Dendritic cell treated with granulocyte-macrophage colony-stimulating factor and Interleukin-4, amounts not matched to agents 40 ng/mL and 50 ng/mL, for 4 days (primary cell): ENCODE measurements at regions not wholly inside any gene's neighbourhood (a gene's known extent, or its start where the extent isn't known, plus 50 kb on each side); places are given as distances from the start of the nearest gene placed in this dataset.

ENCODE experiments used
- H3K27ac Mint-ChIP-seq: one replicate; pipeline ENCODE4 v1.8.0; 2022; ENCODE audit warnings: mild to moderate bottlenecking, mixed read lengths
- H3K27me3 Mint-ChIP-seq: one replicate; pipeline ENCODE4 v1.8.0; 2022; ENCODE audit warnings: mild to moderate bottlenecking, mixed read lengths
- H3K36me3 Mint-ChIP-seq: one replicate; pipeline ENCODE4 v1.8.0; 2022; ENCODE audit warnings: low read depth, mixed read lengths
- H3K4me1 Mint-ChIP-seq: one replicate; pipeline ENCODE4 v1.8.0; 2022; ENCODE audit warnings: low read depth, mixed read lengths
- H3K4me3 Mint-ChIP-seq: one replicate; pipeline ENCODE4 v1.8.0; 2022; ENCODE audit warnings: mild to moderate bottlenecking, moderate library complexity, mixed read lengths
- H3K9me3 Mint-ChIP-seq: one replicate; pipeline ENCODE4 v1.8.0; 2022; ENCODE audit warnings: mixed read lengths
- intact Hi-C: fragments of 100-400 bp; cut with micrococcal nuclease; formaldehyde crosslinking; loops from one replicate; pipeline ENCODE4 v1.15.0; 2022

DNA sequence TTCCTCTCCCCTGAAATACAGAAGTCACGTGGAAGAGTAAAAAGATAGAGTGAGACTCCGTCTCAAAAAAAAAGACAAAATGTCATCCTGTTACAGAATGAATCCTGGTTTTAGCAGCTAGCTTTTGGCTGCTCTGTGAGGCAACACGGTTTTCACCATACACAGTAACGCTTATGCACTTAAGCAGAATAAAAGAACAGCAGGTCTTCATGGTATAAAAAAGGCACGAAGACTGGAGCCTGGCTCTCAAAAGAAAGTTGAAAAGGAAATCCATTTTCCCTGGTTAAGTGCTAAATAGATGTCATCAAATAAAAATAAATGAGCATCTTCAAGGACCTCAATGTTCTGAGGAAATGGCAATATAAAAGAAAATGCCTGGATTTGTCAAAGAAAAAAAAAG lies 444.1 kb downstream of the IPO8 start:
- Mint-ChIP-seq H3K27me3 (no peaks in the 10 kb centered on the region), H3K4me1 (no peaks in the 10 kb centered on the region), H3K36me3 (no peaks in the 10 kb centered on the region), H3K27ac (no peak overlapping the region), H3K9me3 (peaks cover 9% of the 10 kb centered on the region), H3K4me3 (no peak overlapping the region)
- intact Hi-C loops, result no loop called here

DNA sequence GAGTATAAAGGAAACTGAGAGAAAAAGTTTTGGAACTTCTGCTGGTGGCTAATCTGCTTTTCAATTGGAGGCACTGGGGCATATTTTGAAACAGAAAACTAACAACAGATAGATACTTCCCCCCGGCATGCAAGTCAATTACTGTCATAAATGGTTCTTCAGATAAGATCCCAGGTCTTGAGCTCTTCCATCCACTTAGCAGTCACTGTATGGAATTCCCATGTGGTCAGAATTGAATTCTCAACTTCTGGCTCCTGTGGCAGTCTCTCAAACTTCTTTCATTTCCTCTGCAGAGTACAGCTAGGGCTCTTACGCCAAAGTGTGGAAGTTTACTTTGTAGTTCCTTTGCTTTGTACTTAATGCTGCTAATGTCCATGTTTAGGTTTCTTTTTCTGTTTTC lies 452.2 kb downstream of the IPO8 start:
- H3K9me3 Mint-ChIP-seq, result peaks cover 9% of the 10 kb centered on the region
- intact Hi-C loops, result no loop called here
- no peaks in the 10 kb centered on the region for H3K4me1 Mint-ChIP-seq
- H3K4me3 Mint-ChIP-seq, result no peak overlapping the region
- no peaks in the 10 kb centered on the region for H3K36me3 Mint-ChIP-seq
- no peak overlapping the region for H3K27ac Mint-ChIP-seq
- H3K27me3 Mint-ChIP-seq, result no peaks in the 10 kb centered on the region

DNA sequence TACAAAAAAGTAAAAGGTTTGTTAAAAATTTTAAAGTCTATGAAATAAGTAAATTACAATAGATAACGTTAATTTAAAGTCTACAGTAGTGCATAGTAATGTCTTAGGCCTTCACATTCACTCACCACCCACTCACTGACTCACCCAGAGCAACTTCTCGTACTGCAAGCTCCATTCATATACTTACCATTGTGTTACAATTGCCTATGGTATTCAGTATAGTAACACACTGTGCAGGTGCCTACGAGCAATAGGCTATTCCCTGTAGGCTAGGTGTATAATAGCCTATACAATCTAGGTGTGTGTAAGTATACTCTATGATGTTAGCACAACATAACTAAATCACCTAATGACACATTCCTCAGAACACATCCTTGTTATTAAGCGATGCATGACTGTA lies 435.3 kb upstream of the TMTC1 start:
- Mint-ChIP-seq H3K27me3 (no peaks in the 10 kb centered on the region), H3K9me3 (no peaks in the 10 kb centered on the region), H3K27ac (no peak overlapping the region), H3K4me1 (no peaks in the 10 kb centered on the region), H3K36me3 (no peaks in the 10 kb centered on the region), H3K4me3 (no peak overlapping the region)
- intact Hi-C loops, result no loop called here

DNA sequence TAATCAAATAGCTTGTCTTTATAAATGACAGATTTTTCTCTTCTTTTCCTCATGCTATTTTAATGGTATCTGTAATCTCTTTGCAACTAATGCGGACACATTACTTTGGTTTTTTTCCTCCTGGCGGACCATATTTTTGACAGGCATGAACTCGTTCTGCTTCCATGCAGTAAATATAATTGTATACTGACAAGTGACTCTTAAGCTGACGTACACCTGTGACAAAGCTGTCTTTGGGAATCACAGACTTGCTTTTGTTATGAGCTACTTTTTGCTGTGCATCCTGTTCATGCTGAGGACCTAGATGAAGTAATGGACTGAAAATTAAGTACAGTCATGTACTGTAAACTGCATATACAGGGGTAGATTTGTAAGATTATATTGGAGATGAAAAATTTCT lies 434.3 kb upstream of the TMTC1 start:
- Mint-ChIP-seq H3K27ac (no peak overlapping the region), H3K9me3 (no peaks in the 10 kb centered on the region), H3K36me3 (no peaks in the 10 kb centered on the region), H3K27me3 (no peaks in the 10 kb centered on the region), H3K4me3 (no peak overlapping the region), H3K4me1 (no peaks in the 10 kb centered on the region)
- intact Hi-C loops, result no loop called here

DNA sequence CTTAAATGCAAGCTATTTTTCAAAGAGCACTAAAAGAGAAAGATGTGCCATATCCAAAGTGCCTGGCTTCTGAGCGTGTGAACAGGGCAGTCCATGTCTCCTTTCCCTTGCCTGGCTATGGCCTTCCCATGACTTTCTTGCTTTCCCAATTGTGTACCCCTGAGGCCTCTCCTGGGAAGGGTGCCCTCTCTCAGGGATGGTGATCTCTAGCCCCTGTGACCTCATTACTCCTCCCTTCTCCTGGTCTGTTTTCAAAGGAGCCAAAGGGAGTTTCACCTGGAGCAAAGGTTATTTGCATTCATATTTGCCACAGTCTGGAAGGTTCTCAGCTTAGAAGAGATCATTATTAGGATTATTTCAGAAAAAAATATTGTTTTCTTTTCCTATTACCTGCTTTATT lies 429.4 kb upstream of the TMTC1 start:
- Mint-ChIP-seq H3K4me3 (no peak overlapping the region), H3K9me3 (no peaks in the 10 kb centered on the region), H3K36me3 (no peaks in the 10 kb centered on the region), H3K4me1 (no peaks in the 10 kb centered on the region), H3K27ac (no peak overlapping the region), H3K27me3 (no peaks in the 10 kb centered on the region)
- intact Hi-C loops, result no loop called here

DNA sequence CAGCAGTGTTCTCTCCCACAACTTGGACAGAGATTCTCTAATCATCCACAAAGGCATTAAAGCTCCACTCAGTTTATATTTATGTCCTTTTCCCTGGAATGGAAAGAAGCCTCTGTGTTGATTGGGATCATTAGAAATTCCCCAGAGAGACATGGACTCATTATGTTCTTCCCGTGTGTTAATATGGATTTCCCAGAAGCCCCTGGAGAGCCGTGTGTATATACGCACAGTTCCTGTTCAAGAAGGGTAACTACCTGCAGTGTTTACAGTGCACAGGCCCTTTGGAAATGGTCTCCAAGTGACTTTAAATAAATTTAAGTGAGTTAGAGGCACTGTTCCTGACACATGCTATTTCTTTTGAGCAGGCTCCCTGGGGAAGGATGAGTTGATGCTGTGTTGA lies 428.0 kb upstream of the TMTC1 start:
- Mint-ChIP-seq H3K9me3 (no peaks in the 10 kb centered on the region), H3K27ac (no peak overlapping the region), H3K27me3 (no peaks in the 10 kb centered on the region), H3K36me3 (no peaks in the 10 kb centered on the region), H3K4me1 (no peaks in the 10 kb centered on the region), H3K4me3 (no peak overlapping the region)
- intact Hi-C loops, result no loop called here

DNA sequence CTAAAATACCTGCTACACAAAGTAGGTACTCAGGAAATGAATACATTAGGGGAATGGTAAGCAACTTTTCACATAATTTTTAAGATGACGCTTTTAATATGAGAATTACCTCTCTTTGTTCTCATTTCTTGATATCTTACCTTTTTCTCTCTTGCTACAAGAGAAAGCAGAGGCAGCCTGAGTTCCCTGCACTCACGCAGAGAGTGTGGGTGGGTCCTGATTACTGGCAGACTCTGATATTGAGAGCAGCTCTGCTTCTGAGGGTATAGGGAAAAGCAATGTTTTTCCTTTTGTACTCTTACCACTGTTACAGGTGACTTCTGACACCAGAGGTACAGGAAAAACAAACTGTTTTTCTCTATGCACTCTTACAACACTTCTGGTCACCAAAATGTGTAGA lies 420.2 kb upstream of the TMTC1 start:
- intact Hi-C loops, result no loop called here

DNA sequence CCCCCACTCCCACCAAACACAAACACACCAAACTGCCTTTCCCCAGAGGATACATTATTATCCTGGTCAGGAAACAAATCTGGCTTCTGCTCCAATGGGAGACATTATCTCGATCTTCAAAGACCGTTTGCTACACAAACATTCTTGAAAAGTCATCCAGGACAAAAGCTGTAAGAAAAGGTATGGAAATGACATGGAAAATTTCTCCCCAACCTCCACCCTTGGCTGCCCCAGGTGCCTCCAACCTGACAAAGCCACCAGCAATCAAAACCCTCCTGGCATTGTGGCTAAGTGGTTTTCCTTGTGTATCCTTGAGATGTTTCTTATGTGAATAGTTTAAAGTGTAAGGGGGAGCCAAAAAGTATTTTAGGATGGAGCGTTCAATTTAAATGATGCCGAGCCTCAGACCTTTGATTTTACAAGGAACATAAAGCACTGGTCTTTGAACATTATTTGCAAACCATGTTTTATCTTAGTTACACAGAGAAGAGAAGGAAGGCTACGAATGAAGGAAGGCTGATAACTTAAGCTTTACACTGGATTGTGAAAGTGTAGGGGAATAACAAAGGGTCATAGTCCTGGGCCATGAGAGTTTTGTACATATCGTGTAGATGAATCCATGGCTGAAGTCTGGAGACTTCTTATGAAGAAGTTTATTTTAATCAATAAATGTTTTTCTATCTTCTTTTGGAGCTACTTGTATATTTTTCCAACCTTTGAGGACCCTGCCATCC lies 418.9 kb upstream of the TMTC1 start:
- intact Hi-C loops, result no loop called here
- H3K27me3 Mint-ChIP-seq, result peaks cover 20% of the 10 kb centered on the region
- H3K36me3 Mint-ChIP-seq, result no peaks in the 10 kb centered on the region
- H3K27ac Mint-ChIP-seq, result no peak overlapping the region
- no peaks in the 10 kb centered on the region for H3K9me3 Mint-ChIP-seq
- H3K4me1 Mint-ChIP-seq, result no peaks in the 10 kb centered on the region
- H3K4me3 Mint-ChIP-seq, result no peak overlapping the region

More for the DNA sequence above, 420.2 kb upstream of the TMTC1 start:
- Mint-ChIP-seq H3K27ac (no peak overlapping the region), H3K9me3 (no peaks in the 10 kb centered on the region), H3K4me3 (no peak overlapping the region), H3K36me3 (no peaks in the 10 kb centered on the region), H3K4me1 (no peaks in the 10 kb centered on the region), H3K27me3 (peaks cover 20% of the 10 kb centered on the region)

DNA sequence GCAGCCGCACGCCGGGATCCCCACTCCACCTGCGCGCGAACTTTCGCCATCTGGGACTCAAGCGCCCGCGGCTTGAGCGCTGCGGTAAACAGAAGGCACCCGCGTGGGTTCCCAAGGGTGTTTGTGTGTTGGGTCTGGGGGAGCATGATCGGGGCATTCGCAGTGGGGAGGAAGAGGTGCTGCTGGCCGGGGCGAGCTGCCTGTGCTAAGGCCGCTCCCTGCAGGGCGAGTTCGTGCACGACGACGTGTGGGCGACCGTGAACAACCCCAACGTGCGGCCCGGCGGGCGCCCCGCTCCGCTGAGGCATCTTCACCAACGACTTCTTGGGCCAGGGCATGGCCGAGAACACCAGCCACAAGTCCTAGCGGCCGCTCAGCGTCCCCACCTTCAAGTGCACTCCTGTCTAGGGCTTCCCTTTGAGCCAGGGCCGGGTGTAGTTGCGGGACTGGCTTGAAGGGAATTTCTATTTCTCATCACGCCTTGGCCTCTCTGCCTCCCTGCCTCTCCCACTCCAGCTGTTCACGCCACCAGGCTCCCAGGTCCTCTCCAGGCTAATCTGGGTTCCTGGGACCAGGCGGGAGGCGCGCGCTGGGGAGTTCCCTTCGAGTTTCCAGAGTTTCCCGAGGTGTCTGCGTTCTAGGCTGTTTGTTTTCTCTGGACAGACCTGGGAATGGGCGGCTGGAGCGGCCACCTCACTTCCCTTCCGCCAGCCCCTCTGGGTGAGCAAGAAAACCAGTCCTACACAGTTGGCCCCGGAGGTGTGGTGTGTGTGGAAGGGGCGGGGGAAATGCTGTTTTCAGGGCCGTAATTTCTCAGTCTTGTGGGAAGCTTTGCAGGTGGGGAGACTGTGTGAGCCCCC lies 417.8 kb upstream of the TMTC1 start:
- no peak overlapping the region for H3K27ac Mint-ChIP-seq
- H3K27me3 Mint-ChIP-seq, result peaks cover 20% of the 10 kb centered on the region
- H3K4me3 Mint-ChIP-seq, result no peak overlapping the region
- no peaks in the 10 kb centered on the region for H3K36me3 Mint-ChIP-seq
- no peaks in the 10 kb centered on the region for H3K9me3 Mint-ChIP-seq
- no peaks in the 10 kb centered on the region for H3K4me1 Mint-ChIP-seq
- intact Hi-C loops, result no loop called here

DNA sequence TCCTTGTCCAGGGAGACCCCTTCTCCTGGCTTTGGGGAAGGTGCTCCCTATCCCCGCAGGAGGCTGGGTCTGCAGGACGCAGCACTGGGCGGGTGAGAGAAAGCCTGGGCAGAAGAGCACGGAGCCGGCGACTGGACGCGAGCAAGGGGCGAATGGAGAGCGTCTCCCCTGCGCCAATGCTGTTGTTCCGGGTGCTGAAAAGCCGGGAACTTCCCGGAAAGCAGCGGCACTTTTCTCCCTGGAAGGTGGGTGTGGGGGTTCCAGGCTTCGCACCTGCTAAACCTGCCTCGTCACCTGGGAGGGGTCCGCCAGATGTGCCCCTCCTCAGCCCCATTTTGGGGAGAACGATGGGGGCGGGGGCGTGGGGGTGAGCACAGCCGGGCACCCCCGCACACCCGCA lies 417.1 kb upstream of the TMTC1 start:
- H3K9me3 Mint-ChIP-seq, result no peaks in the 10 kb centered on the region
- H3K27me3 Mint-ChIP-seq, result peaks cover 20% of the 10 kb centered on the region
- H3K36me3 Mint-ChIP-seq, result no peaks in the 10 kb centered on the region
- no peak overlapping the region for H3K27ac Mint-ChIP-seq
- no peak overlapping the region for H3K4me3 Mint-ChIP-seq
- no peaks in the 10 kb centered on the region for H3K4me1 Mint-ChIP-seq
- intact Hi-C loops, result no loop called here

DNA sequence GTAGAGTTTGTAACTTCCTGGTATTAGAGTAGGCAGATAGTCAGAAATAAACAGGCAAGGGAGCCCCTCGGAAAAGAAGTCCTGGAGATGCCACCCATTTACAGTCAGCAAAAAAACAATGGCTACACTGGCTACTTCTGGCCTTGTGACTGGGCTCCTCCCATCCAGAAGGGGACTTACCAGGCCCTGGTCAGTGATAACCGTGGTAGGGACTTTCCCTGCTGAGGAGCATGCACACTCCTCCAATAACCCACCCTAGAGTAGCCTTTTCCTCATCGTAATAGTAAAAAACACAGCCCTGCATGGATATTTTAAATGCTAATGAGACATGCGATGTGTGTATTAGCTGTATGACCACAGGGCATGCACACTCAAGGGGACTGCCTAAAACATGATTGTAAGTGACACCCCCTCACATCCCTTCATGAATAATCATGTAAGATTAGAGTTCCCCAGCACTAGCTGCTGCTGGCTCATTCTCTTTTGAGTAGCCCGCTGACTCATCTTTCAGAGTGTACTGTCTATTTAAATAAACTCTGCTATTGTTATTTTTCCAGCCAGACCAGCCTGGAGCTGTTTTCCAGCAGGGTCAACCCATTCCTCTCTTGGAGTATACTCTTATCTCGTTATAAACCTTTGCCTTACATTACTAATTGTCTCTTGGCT lies 413.8 kb upstream of the TMTC1 start:
- H3K9me3 Mint-ChIP-seq, result no peaks in the 10 kb centered on the region
- peaks cover 16% of the 10 kb centered on the region for H3K27me3 Mint-ChIP-seq
- H3K4me1 Mint-ChIP-seq, result no peaks in the 10 kb centered on the region
- H3K36me3 Mint-ChIP-seq, result no peaks in the 10 kb centered on the region
- H3K4me3 Mint-ChIP-seq, result no peak overlapping the region
- no peak overlapping the region for H3K27ac Mint-ChIP-seq
- intact Hi-C loops, result no loop called here

DNA sequence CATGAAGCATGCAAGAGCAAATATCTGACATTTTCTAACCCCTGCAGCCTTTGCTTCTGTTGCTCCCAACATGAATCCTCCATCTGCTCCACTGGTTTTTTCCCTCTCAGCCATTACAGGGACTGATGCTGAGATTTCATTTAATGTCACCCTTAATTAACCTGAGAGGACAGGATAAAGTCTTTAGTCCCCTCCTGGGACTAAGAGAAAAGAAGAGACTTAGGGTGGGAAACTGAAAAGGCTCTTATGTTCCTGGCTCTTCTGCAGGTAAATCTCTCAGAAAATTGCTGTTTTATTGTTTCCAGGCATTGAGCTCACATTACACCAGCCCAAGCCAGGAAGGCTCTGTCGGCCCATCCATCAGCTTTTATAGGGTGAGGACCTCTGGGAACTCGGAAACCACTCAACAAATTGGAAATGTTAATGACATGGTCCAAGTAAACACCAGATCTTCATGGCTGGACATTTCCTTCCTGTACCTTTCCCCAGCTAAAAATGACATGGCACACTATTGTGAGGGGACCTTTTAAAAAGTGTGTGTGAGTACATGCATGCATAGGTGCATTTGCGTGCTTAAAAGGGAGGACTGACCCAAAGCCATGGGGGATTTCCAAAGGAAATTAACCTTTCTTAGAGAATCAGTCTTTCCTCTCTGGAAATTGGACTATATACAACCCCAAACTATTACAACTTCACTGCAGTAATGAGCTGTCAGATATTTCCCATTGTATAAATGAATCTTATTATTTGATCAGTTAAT lies 408.1 kb upstream of the TMTC1 start:
- no peak overlapping the region for H3K4me3 Mint-ChIP-seq
- H3K4me1 Mint-ChIP-seq, result no peaks in the 10 kb centered on the region
- H3K27me3 Mint-ChIP-seq, result no peaks in the 10 kb centered on the region
- no peaks in the 10 kb centered on the region for H3K36me3 Mint-ChIP-seq
- intact Hi-C loops, result no loop called here
- no peaks in the 10 kb centered on the region for H3K9me3 Mint-ChIP-seq
- no peak overlapping the region for H3K27ac Mint-ChIP-seq

DNA sequence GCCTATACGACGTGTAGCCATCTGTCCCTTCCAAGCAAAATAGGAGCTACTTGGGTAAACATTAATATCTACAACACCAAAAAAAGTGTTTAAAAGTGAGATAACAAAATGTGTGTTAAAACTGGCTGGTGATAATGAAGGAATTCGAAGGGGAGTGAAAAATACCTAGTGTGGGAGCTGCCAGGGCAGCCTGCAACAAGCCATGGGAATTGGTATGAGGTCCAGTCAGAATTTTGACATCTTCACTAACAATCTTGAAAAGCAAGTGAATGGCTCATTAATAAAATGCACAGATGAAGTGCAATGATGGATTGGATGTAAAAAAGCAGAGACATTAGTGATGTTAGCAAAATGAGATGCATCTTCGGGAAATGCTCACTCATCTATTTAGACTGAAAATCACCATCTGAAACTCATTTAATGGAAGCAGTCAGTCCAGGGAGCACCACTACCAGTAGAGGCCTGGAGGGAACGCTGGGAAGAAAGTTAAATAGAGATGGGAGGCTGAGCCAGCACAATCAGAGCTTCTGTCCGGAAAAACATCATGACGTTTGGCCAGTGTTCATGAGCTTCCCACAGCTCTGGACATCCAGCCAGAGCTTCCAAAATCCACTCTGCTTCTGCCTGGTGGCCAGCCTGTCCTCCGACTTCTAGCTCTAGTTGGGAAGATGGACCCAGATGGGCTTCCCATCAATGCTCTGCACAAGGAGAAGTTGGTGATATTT lies 405.0 kb upstream of the TMTC1 start:
- H3K27me3 Mint-ChIP-seq, result no peaks in the 10 kb centered on the region

More for the DNA sequence above, 405.0 kb upstream of the TMTC1 start:
- H3K4me1 Mint-ChIP-seq, result no peaks in the 10 kb centered on the region
- H3K4me3 Mint-ChIP-seq, result no peak overlapping the region
- H3K36me3 Mint-ChIP-seq, result no peaks in the 10 kb centered on the region
- intact Hi-C loops, result no loop called here
- no peaks in the 10 kb centered on the region for H3K9me3 Mint-ChIP-seq
- H3K27ac Mint-ChIP-seq, result no peak overlapping the region
